ENCODE measurements at regions not wholly inside any gene's neighbourhood (a gene's known extent, or its start where the extent isn't known, plus 50 kb on each side); places are given as distances from the start of the nearest gene placed in this dataset.

GRCh38 chr5:165521816-165522610 is 2016.6 kb downstream of the MAT2B start:
- DNase-seq, result no peak

- DNase-seq, result no peak
Measured at GRCh38 chr5:165525271-165525670, 2019.9 kb downstream of the MAT2B start.

GRCh38 chr5:165526357-165526756 is 2020.9 kb downstream of the MAT2B start:
- DNase-seq, result no peak

- DNase-seq, result no peak
Measured at GRCh38 chr5:165527577-165527976, 2022.2 kb downstream of the MAT2B start.

GRCh38 chr5:165538065-165538464 is 2032.6 kb downstream of the MAT2B start:
- DNase-seq, result no peak

- no peak for DNase-seq
Measured at GRCh38 chr5:165559645-165560044, 2054.2 kb downstream of the MAT2B start.

- no peak for DNase-seq
Measured at GRCh38 chr5:165560648-165561047, 2055.2 kb downstream of the MAT2B start.

- DNase-seq, result no peak
Measured at GRCh38 chr5:165565911-165566310, 2060.5 kb downstream of the MAT2B start.

GRCh38 chr5:165569551-165569950 is 2064.1 kb downstream of the MAT2B start:
- DNase-seq, result no peak

- DNase-seq, result no peak
Measured at GRCh38 chr5:165573445-165573844, 2068.0 kb downstream of the MAT2B start.

- DNase-seq, result no peak
Measured at GRCh38 chr5:165574100-165574499, 2068.7 kb downstream of the MAT2B start.

GRCh38 chr5:165576678-165577275 is 2071.4 kb downstream of the MAT2B start:
- DNase-seq, result no peak

GRCh38 chr5:165579911-165580310 is 2074.5 kb downstream of the MAT2B start:
- no peak for DNase-seq

- no peak for DNase-seq
Measured at GRCh38 chr5:165594693-165595092, 2089.3 kb downstream of the MAT2B start.

GRCh38 chr5:165602529-165602928 is 2097.1 kb downstream of the MAT2B start:
- no peak for DNase-seq

- DNase-seq, result no peak
Measured at GRCh38 chr5:165607026-165607425, 2101.6 kb downstream of the MAT2B start.

GRCh38 chr5:165609871-165610270 is 2104.5 kb downstream of the MAT2B start:
- DNase-seq, result no peak

GRCh38 chr5:165616490-165617405 is 2111.3 kb downstream of the MAT2B start:
- DNase-seq, result no peak

GRCh38 chr5:165617491-165617890 is 2112.1 kb downstream of the MAT2B start:
- no peak for DNase-seq

GRCh38 chr5:165620394-165620793 is 2115.0 kb downstream of the MAT2B start:
- no peak for DNase-seq

- DNase-seq, result no peak
Measured at GRCh38 chr5:165622864-165623536, 2117.6 kb downstream of the MAT2B start.

- no peak for DNase-seq
Measured at GRCh38 chr5:165624166-165624946, 2118.9 kb downstream of the MAT2B start.

Data from NCI-H1048 (cell line).